GM21526 (cell line): ENCODE measurements at regions not wholly inside any gene's neighbourhood (a gene's known extent, or its start where the extent isn't known, plus 50 kb on each side); places are given as distances from the start of the nearest gene placed in this dataset.
"Not testable (repeated sequence)": the region's sequence is repeated elsewhere in the genome, so short reads cannot be mapped to it uniquely, and the experiment has no call there.

ENCODE experiments used
- ATAC-seq: cut with Tn5 transposase; IDR thresholded peaks from one replicate; pipeline ENCODE4 v1.9.1; 2021; ENCODE audit warnings: moderate library complexity; ENCODE audit not compliant: unreplicated experiment, low FRiP score

DNA sequence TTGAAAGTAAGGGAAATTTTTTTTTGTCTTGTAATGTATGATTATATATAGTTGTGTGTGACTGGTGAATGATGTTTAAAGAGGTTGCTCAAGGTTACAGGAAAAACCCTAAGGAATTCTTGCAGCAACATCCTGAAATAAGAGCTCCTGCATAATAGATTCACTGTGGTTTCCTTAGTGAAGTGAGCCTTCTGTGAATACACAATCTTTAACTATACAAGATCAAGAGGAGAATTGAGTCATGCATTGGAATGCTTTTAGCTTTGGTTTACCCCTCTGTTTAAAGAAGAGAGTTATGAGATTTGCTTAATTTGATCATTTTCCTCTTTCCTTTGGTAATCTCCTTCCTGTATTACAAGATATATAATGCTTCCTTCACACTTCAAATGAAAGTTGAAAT, 141.6 kb upstream of the EYA4 start:
- ATAC-seq = no peak

GRCh38 chr6:133100865-133101264, 140.3 kb upstream of the EYA4 start:
- ATAC-seq = no peak

DNA sequence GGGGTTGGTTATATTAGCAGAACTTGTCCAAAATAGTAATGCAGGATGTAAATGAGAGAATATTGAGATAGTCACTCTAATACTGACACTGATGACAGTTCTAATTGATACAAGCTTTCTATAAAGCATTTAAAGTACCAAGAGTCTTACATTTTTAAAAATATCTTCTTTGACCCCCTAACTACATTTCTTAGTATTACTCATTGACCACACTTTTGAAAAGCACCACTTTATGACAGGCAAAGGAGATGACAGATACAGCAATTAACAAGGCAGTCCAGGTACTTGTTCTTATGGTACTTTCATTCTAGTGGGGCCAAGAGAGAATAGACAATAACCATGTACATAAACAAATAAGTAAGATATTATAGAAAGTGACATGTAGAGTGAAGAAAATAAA, 139.4 kb upstream of the EYA4 start:
- ATAC-seq = no peak

GRCh38 chr6:133106934-133107333, 134.2 kb upstream of the EYA4 start:
- ATAC-seq = no peak

DNA sequence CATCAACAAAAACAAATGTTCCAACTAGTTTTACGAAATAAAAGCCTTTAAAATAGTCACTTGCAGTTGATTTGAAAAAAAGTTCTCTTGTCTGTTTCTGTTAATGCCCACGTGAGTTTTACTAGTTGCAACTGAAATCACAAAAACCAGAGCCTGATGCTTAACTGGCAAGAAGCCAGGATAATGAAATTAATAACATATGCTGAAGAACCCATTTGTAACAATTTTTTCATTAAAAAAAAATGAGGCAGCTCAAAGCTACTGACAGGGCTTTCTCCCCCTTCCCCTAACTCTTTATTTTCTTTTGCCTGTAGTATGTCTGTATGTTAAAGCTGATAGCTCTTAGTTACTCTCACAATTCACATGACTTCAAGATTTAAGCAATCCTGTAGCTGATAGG, 132.7 kb upstream of the EYA4 start:
- ATAC-seq = no peak

DNA sequence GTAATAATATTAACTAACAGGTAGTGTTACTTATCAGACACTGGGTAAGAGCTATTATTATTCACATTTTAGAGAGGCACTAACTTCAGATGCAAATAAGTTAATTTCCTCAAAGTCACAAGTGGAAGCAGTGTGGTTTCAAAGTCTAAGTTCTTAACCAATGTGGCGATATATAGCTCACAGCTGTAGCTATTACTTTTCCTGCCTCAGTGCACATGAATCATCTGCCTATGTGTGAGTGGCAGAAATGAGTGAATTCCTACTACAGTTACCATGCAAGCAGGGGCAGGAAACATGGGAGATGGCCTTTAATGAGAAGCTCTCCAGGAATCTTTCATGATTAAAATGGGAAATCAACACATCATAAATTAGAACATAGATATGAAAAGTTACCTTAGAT, 126.2 kb upstream of the EYA4 start:
- ATAC-seq = no peak

GRCh38 chr6:133115946-133116345, 125.2 kb upstream of the EYA4 start:
- no peak for ATAC-seq

GRCh38 chr6:133128191-133128590, 113.0 kb upstream of the EYA4 start:
- ATAC-seq = no peak

DNA sequence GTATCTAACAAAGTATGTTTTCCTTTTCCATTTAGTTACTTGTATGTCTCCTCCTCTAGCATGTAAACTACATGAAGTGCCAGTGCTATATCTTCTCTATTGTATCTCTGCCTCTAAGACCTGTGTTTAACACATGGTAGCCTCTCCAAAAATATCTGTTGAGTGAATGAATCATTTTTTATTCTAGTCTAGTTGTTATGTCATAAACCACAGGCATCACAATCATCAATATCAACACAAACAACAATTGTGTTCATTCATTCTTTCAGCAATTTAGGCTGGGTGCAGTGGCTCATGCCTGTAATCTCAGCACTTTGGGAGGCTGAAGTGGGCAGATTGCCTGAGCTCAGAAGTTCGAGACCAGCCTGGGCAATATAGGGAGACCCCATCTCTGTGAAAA, 111.6 kb upstream of the EYA4 start:
- no peak for ATAC-seq

DNA sequence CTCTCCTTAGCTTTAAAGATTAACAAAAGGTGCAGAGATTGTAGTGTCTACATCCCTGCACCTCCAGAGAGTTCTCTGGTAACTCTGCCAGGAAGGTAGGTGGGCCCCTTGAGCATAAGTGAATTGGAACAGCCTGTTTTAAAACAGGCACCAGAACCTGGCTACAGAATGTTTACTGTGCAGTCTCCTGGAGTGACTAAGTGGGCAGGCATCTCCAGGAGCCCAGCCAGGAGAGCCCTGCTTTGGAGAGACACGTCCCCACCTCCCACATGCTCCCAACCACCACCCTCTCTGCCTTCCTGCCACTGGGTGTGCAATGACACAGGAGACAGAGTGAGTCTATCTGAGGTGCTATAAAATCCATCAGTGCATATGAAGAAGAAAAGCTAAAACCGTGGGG, 110.3 kb upstream of the EYA4 start:
- ATAC-seq = no peak

DNA sequence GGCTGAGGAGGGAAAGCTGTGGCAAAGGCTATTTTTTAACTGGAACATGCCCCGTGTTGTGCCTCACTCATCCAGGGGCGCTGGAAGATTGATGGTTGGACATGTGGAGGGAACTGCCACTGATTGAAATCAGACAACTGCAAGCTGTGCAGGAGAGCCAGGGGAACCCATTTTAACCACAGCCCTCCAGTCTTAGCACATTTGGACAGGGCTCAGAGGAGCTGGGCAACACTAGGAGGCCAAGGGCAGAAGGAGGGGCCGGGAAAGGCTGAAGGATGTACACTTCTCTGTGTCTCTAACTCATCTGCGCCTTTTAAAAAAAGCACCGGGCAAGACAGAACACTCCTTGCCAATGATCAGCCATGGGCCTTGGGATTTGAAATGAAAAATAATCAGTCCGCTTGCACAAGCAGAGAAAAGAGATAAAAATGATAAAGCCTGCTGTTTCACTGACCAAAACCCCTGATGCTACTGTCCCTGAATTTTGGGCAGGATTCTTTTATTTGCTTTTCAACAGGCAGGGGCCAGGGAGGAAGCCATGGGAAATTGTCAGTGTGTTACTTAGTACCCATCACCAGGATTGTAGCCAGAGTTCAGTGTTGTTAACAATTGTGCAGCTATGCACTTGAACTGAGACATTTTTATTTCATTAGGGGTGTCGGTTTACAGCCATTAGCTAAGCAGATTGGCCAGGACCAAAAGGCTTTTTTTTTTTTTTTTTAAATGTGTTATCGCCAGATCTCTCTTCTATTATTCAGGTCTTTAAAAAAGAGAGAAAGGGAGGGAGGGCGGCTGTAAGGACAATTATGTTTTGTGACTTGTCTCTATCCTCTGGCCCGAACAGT, 109.3 kb upstream of the EYA4 start:
- no peak for ATAC-seq

DNA sequence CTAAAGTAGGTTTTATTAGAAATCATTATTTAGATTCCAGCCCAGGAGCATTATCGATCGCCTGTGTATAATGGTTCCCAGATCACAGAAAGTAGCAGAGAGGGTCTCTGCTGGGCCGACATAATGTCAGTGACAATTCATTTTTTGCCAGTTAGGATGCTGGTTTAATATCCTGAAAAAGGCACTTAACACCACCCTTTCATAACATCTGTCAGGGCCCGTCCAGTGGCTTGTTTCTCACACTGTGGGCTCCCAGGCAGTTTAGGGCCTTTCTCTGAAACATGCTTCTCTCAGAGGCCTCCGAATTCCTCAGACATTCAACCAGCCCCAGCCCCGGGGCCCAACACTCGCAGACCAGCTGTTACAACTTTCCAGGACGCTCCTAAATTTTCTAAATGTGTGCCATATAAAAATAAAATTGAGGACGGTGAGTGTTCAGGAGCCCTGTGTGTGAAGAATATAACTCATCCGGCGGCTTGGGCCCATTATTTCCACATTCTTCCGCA, 108.6 kb upstream of the EYA4 start:
- ATAC-seq = no peak

DNA sequence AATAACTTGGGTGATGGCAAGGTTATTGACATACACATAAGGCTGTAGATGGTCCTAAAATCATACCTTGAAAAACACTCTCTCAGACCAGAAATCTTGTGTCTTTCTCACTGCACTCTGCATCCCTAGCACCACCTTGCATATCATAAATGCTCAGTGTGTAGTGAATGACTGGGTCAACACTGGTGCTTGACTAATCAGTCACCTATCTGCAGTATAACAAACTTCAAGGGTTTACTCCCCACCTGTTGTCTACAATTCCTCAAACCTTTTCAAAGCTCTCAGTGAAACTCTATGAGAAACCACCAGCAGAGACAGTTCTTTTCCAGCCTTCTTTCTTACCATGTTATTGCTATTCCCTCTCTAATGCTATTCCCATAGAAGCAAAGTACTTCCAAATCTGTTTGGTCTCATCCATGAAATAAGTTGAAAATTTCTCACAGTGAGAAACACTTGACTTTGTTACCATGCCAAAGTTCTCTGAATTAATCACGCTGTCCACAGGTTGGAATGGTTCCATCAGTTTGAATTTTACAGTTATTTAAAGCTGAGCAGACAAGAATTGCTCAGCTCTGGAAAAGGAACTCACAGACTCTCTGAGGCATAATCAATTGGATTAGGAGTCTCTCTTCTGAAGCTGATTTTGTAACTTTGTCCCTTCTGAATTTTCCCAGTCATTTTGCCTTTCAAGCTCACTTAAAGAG, 104.8 kb upstream of the EYA4 start:
- no peak for ATAC-seq

- not testable (repeated sequence) for ATAC-seq
These were observed 93.5 kb upstream of the EYA4 start for GRCh38 chr6:133147470-133148184.

- ATAC-seq = no peak
These were observed 84.5 kb upstream of the EYA4 start for GRCh38 chr6:133156689-133157088.

GRCh38 chr6:133157995-133158394, 83.2 kb upstream of the EYA4 start:
- no peak for ATAC-seq

DNA sequence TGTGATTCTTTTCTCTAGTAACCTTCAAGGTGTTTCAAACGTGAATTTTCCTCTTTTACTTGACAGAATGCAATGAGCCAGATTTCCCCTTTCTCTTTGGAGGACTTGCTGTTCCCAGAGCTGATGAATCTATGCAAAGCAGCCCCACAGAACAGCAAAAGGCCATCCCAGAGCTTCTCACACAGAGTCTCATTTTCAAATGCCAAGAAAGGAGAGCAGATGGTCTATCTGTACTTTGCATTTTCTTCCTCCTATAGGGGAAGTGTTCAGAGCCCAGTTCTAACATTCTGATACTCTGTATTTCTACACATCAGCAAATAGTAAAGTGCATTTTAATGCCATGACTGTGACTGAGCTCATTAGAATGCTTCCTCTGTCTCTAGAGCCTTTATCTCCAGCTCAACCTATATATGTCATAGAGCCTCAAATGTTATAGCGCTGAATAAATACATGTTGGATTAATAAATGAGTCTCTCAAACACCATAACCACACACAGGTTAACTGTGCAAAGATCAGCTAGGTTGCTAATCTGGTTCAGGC, 81.8 kb upstream of the EYA4 start:
- ATAC-seq = no peak

DNA sequence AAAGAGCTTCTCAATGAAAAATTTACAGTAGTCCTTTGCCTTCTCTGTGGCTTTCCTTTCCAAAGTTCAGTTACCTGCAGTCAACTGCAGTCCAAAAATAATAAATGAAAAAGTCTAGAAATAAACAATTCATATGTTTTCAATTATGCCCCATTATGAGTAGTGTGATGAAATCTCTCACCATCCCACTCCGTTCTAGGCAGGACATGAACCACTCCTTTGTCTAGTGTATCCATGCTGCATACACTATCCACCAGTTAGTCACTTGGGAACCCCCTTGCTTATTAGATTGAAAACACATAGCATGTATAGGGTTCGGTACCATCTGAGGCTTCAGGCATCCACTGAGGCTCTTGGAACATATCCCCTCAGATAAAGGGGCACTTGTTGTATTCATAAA, 80.6 kb upstream of the EYA4 start:
- no peak for ATAC-seq

GRCh38 chr6:133165235-133165634, 75.9 kb upstream of the EYA4 start:
- ATAC-seq = no peak

- no peak for ATAC-seq
These were observed 74.4 kb upstream of the EYA4 start for GRCh38 chr6:133166766-133167165.

GRCh38 chr6:133169901-133170300, 71.3 kb upstream of the EYA4 start:
- no peak for ATAC-seq
